ENCODE measurements at regions not wholly inside any gene's neighbourhood (a gene's known extent, or its start where the extent isn't known, plus 50 kb on each side); places are given as distances from the start of the nearest gene placed in this dataset.

DNA sequence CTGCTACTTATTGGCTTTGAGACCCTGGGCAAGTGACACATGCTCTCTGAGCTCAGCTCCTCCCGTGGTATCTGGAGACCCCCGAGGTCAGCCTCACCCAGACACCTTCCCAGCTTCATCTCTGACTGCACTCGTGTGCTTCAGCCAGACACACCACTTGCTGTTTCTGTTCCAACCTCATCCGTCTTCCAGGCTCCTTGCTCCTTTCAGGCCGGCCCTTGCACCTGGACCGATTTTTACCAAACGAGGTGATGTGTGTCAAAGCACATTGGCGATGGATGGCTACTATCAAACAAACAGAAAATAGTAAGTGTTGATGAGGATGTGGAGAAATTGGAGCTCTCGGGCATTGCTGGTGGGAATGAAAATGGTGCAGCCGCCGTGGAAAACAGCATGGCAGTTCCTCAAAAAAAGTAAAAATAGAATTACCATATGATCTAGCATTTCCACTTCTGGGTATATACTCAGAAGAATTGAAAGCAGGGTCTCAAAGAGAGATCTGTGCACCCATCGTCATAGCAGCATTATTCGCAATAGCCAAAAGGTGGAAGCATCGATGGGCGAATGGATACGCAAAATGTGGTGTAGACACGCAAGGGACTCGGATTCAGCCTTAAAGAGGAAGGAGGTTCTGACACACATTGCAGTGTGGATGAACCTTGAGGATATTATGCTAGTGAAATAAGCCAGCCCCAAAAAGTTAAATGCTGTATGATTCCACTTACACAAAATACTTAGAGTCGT, 96.1 kb upstream of the IER5L start:
- DNase-seq (ENCODE audit: extremely low spot score), result no peak
- ChIA-PET CTCF (interaction anchor here (0.8 kb wide), 1 partner anchor 144 kb away, joined by 3 read pairs; no protein-coding TSS in a partner anchor), POLR2A (no interaction called here)
- TF ChIP-seq, protein P1, sequence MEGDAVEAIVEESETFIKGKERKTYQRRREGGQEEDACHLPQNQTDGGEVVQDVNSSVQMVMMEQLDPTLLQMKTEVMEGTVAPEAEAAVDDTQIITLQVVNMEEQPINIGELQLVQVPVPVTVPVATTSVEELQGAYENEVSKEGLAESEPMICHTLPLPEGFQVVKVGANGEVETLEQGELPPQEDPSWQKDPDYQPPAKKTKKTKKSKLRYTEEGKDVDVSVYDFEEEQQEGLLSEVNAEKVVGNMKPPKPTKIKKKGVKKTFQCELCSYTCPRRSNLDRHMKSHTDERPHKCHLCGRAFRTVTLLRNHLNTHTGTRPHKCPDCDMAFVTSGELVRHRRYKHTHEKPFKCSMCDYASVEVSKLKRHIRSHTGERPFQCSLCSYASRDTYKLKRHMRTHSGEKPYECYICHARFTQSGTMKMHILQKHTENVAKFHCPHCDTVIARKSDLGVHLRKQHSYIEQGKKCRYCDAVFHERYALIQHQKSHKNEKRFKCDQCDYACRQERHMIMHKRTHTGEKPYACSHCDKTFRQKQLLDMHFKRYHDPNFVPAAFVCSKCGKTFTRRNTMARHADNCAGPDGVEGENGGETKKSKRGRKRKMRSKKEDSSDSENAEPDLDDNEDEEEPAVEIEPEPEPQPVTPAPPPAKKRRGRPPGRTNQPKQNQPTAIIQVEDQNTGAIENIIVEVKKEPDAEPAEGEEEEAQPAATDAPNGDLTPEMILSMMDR (IDR thresholded peaks at IDR 0.05; ENCODE audit: control extremely low read depth, extremely low read depth, low read depth, missing control alignments), result no peak

GRCh38 chr9:129273136-129273895, 95.3 kb upstream of the IER5L start:
- ChIA-PET POLR2A (no interaction called here), CTCF (no interaction called here)
- TF ChIP-seq, protein P1 (IDR thresholded peaks at IDR 0.05; ENCODE audit: control extremely low read depth, extremely low read depth, low read depth, missing control alignments), result no peak
- no peak for DNase-seq (ENCODE audit: extremely low spot score)

- DNase-seq (ENCODE audit: extremely low spot score), result no peak
- CTCF ChIA-PET, result no interaction called here
- POLR2A ChIA-PET, result no interaction called here
- TF ChIP-seq, protein P1 (IDR thresholded peaks at IDR 0.05; ENCODE audit: control extremely low read depth, extremely low read depth, low read depth, missing control alignments), result no peak
These were observed 94.4 kb upstream of the IER5L start for GRCh38 chr9:129272348-129273025.

DNA sequence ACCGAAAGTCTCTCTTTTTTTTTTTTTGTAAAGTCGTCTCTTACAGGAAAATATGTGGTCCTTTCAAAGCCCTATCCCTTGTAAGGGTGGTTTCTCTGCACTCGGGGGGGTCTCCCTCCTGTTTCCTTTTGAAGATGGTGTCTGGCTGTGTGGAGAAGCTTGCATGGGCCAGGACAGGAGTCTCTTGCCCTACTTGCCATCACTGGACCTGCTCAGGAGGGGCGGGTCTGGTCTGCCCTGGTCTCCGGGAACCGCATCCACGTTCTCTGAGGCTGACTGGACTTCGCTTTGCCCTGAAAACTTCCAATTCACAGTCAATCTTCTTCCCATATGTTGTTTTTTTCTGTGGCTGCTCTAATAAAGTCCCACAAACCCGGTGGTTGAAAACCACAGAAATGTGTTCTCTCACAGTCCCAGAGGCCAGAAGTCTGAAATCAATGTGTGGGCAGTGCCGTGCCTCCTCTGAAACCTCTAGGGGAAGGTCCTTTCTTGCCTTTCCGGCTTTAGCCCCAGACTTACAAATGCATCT, 92.9 kb upstream of the IER5L start:
- TF ChIP-seq, protein P1 (IDR thresholded peaks at IDR 0.05; ENCODE audit: control extremely low read depth, extremely low read depth, low read depth, missing control alignments), result no peak
- POLR2A ChIA-PET, result no interaction called here
- CTCF ChIA-PET, result no interaction called here
- peak; percentile 72 for DNase-seq (ENCODE audit: extremely low spot score)

GRCh38 chr9:129270205-129270604, 92.1 kb upstream of the IER5L start:
- ChIA-PET POLR2A (no interaction called here), CTCF (no interaction called here)
- DNase-seq (ENCODE audit: extremely low spot score), result peak; percentile 80
- TF ChIP-seq, protein P1 (IDR thresholded peaks at IDR 0.05; ENCODE audit: control extremely low read depth, extremely low read depth, low read depth, missing control alignments), result no peak

DNA sequence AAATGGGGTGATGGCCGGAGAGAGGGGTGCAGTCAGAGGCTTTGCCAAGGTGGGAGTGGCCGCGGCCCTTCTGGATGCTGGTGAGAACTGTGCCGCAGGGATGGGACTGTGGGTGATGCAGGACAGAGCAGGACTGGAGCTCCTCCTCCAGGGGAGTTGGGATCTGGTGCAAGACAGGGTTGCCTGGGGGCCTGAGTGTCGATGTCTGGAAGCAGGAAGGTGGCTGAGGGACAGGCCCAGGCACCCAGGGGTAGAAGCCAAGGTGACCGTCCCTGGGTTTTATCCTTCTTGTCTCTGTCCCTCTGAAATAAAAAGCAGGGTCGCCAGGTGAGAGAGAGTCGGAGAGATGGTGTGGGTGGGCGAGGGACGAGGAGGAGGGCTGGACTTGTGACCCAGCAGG, 89.1 kb upstream of the IER5L start:
- TF ChIP-seq, protein P1 (IDR thresholded peaks at IDR 0.05; ENCODE audit: control extremely low read depth, extremely low read depth, low read depth, missing control alignments), result no peak
- ChIA-PET POLR2A (no interaction called here), CTCF (interaction anchor here (1.4 kb wide), 1 partner anchor 10 kb away, joined by 6 read pairs; no protein-coding TSS in a partner anchor)

More for the DNA sequence above, 89.1 kb upstream of the IER5L start:
- DNase-seq (ENCODE audit: extremely low spot score), result no peak
